Testis (tissue), 2 donors: ENCODE measurements at regions not wholly inside any gene's neighbourhood (a gene's known extent, or its start where the extent isn't known, plus 50 kb on each side); places are given as distances from the start of the nearest gene placed in this dataset.

Experiments used
- POLR2A ChIP-seq: fragments of 450-650 bp; IDR thresholded peaks from one replicate; pipeline ENCODE4 v1.6.1; 2017; ENCODE audit warnings: antibody characterized with exemption, mild to moderate bottlenecking, moderate library complexity
- TF ChIP-seq, protein P1 (sequence below), 3 experiments: fragments of 450-650 bp in 2 of 3; fragments of 200-600 bp in 1 of 3; sonication (generic) in 1 of 3; IDR thresholded peaks; one replicate each; pipeline ENCODE4 v1.5.1; 2016 to 2019; ENCODE audit warnings: antibody characterized with exemption in 3 of 3, mild to moderate bottlenecking in 2 of 3, moderate library complexity in 1 of 3

DNA sequence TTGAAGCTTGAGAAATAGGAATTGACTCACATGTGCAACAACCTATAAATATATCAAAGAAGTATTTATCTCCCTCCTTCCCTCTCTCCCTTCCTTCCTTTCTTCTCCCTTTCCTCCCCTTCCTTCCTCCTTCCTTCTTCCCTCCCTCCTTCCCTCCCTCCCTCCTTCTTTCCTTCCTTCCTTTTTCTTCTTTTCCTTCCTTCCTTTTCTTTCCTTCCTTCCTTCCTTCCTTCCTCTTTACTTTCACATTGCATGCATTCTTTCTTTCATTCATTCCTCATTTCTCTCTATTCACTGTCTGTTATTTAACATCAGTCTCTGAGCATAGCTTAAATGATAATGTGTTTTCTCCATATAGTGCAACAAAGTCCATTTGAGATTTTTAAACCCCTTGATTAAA lies 214.2 kb downstream of the CHRM3 start:
- TF ChIP-seq, protein P1, sequence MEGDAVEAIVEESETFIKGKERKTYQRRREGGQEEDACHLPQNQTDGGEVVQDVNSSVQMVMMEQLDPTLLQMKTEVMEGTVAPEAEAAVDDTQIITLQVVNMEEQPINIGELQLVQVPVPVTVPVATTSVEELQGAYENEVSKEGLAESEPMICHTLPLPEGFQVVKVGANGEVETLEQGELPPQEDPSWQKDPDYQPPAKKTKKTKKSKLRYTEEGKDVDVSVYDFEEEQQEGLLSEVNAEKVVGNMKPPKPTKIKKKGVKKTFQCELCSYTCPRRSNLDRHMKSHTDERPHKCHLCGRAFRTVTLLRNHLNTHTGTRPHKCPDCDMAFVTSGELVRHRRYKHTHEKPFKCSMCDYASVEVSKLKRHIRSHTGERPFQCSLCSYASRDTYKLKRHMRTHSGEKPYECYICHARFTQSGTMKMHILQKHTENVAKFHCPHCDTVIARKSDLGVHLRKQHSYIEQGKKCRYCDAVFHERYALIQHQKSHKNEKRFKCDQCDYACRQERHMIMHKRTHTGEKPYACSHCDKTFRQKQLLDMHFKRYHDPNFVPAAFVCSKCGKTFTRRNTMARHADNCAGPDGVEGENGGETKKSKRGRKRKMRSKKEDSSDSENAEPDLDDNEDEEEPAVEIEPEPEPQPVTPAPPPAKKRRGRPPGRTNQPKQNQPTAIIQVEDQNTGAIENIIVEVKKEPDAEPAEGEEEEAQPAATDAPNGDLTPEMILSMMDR (IDR thresholded peaks at IDR 0.05): no peak
- no peak for TF ChIP-seq POLR2A
